ENCODE measurements at regions not wholly inside any gene's neighbourhood (a gene's known extent, or its start where the extent isn't known, plus 50 kb on each side); places are given as distances from the start of the nearest gene placed in this dataset.
A peak's percentile ranks its signal among the peaks of the same experiment; 100 is the strongest.

GRCh38 chr7:13231216-13231615, 543.8 kb downstream of the ARL4A start:
- DNase-seq (ENCODE audit: extremely low spot score), result no peak
- CTCF ChIA-PET, result no interaction called here
- no peak for TF ChIP-seq PKNOX1 (IDR thresholded peaks at IDR 0.05)
- TF ChIP-seq LEF1 (IDR thresholded peaks at IDR 0.05; ENCODE audit: borderline replicate concordance), result no peak
- TF ChIP-seq NFRKB (IDR thresholded peaks at IDR 0.05), result no peak
- no peak for TF ChIP-seq SUZ12 (IDR thresholded peaks at IDR 0.05)
- no peak for TF ChIP-seq FOXA1 (IDR thresholded peaks at IDR 0.05)
- TF ChIP-seq FOXM1 (IDR thresholded peaks at IDR 0.05; ENCODE audit: borderline replicate concordance), result no peak
- TF ChIP-seq L3MBTL2 (conservative IDR thresholded peaks at IDR 0.05), result no peak
- TF ChIP-seq ZNF384 (IDR thresholded peaks at IDR 0.05), result no peak
- no peak for TF ChIP-seq ARNT (IDR thresholded peaks at IDR 0.05)
- TF ChIP-seq FOXK2 (IDR thresholded peaks at IDR 0.05), result no peak
- no peak for TF ChIP-seq SP1 (IDR thresholded peaks at IDR 0.05)
- POLR2A ChIA-PET, result no interaction called here

DNA sequence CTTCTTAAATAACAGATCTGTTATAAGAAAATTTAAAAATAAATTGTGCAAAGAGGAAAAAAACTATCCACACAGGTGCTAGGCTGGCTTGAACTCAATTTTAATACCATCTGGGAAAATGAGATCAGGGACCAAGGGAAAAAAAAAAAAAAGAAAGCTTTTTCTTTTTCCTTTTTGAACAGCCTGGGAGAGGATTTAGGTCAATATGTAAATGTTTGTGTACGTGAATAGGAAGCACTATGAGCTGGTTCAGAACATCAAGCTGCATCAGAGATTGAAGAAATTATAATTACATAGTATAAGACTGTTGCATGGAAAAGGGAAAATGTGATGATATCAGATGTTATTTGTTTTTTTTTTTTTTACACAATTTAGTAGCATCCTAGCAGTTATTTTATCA, 548.0 kb downstream of the ARL4A start:
- TF ChIP-seq PKNOX1 (IDR thresholded peaks at IDR 0.05), result no peak
- DNase-seq (ENCODE audit: extremely low spot score), result no peak
- ChIA-PET CTCF (no interaction called here), POLR2A (no interaction called here)

DNA sequence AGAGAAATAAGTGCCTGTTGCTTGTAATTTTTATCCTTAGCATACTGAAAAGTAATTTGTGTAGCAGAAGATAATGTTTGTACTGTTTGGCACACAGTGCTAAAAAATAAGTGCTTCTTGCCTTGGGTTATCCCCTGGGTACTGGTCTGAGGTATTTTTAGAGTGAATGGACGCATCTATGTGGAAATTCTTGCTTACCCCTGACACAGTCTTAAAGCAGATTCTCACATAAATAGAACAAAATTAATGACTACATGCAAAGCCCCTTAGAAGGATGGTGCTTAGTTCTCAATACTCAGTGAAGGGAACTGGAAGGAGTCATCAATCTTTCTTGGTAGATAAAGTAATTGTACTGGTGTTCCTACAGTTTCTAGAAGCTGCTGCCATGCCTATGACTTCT, 548.6 kb downstream of the ARL4A start:
- CTCF ChIA-PET, result no interaction called here
- POLR2A ChIA-PET, result no interaction called here
- TF ChIP-seq FOXA1 (IDR thresholded peaks at IDR 0.05) (no peak), L3MBTL2 (conservative IDR thresholded peaks at IDR 0.05) (no peak), SUZ12 (IDR thresholded peaks at IDR 0.05) (no peak), LEF1 (IDR thresholded peaks at IDR 0.05; ENCODE audit: borderline replicate concordance) (no peak), PKNOX1 (IDR thresholded peaks at IDR 0.05) (no peak), ZNF384 (IDR thresholded peaks at IDR 0.05) (no peak), TARDBP (IDR thresholded peaks at IDR 0.05) (no peak), NFRKB (IDR thresholded peaks at IDR 0.05) (no peak), BHLHE40 (IDR thresholded peaks at IDR 0.05; ENCODE audit: borderline replicate concordance) (no peak), FOXK2 (IDR thresholded peaks at IDR 0.05) (no peak), FOXM1 (IDR thresholded peaks at IDR 0.05; ENCODE audit: borderline replicate concordance) (no peak)
- no peak for DNase-seq (ENCODE audit: extremely low spot score)

DNA sequence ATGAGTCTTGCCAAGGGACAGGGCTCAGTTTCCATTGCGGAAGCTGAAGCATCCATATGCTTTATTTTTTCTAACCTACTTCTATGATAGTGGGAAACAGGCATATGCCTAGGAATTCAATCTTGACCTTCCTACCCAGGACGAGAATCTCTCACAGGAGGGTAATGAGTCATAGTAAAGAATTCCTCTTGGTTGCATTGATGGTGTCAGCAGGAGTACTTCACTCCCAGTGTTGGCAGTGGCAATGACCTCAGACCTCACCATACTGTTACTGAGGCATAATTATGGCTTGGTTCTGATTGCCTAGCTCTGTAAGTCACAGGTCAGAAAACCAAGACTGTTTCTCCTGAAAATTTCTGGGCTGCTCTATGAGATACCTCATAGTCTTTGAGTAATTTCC, 552.9 kb downstream of the ARL4A start:
- TF ChIP-seq CTBP1 (IDR thresholded peaks at IDR 0.05; ENCODE audit: borderline replicate concordance) (no peak), FOXA1 (IDR thresholded peaks at IDR 0.05) (no peak)
- ChIA-PET POLR2A (no interaction called here), CTCF (no interaction called here)
- DNase-seq (ENCODE audit: extremely low spot score), result peak; percentile 10

- no peak for DNase-seq (ENCODE audit: extremely low spot score)
- TF ChIP-seq LEF1 (IDR thresholded peaks at IDR 0.05; ENCODE audit: borderline replicate concordance) (no peak), BHLHE40 (IDR thresholded peaks at IDR 0.05; ENCODE audit: borderline replicate concordance) (no peak), SUZ12 (IDR thresholded peaks at IDR 0.05) (no peak), SP1 (IDR thresholded peaks at IDR 0.05) (no peak), CTBP1 (IDR thresholded peaks at IDR 0.05; ENCODE audit: borderline replicate concordance) (no peak), ZNF384 (IDR thresholded peaks at IDR 0.05) (no peak), FOXM1 (IDR thresholded peaks at IDR 0.05; ENCODE audit: borderline replicate concordance) (no peak), L3MBTL2 (conservative IDR thresholded peaks at IDR 0.05) (no peak), ARNT (IDR thresholded peaks at IDR 0.05) (no peak), FOXA1 (IDR thresholded peaks at IDR 0.05) (no peak), PKNOX1 (IDR thresholded peaks at IDR 0.05) (no peak)
- CTCF ChIA-PET, result no interaction called here
- POLR2A ChIA-PET, result no interaction called here
Observed at GRCh38 chr7:13241416-13241815, 554.0 kb downstream of the ARL4A start.

GRCh38 chr7:13257661-13258060, 570.2 kb downstream of the ARL4A start:
- ChIA-PET CTCF (no interaction called here), POLR2A (no interaction called here)
- TF ChIP-seq NFRKB (IDR thresholded peaks at IDR 0.05) (no peak), LEF1 (IDR thresholded peaks at IDR 0.05; ENCODE audit: borderline replicate concordance) (no peak), HDGF (IDR thresholded peaks at IDR 0.05; ENCODE audit: borderline replicate concordance) (no peak), TARDBP (IDR thresholded peaks at IDR 0.05) (no peak), FOXA1 (IDR thresholded peaks at IDR 0.05) (no peak), BHLHE40 (IDR thresholded peaks at IDR 0.05; ENCODE audit: borderline replicate concordance) (no peak), FOXK2 (IDR thresholded peaks at IDR 0.05) (no peak), ELF4 (IDR thresholded peaks at IDR 0.05) (no peak), FOXM1 (IDR thresholded peaks at IDR 0.05; ENCODE audit: borderline replicate concordance) (no peak), SP1 (IDR thresholded peaks at IDR 0.05) (no peak), ARNT (IDR thresholded peaks at IDR 0.05) (no peak), SUZ12 (IDR thresholded peaks at IDR 0.05) (no peak), PKNOX1 (IDR thresholded peaks at IDR 0.05) (no peak), L3MBTL2 (conservative IDR thresholded peaks at IDR 0.05) (no peak), CTBP1 (IDR thresholded peaks at IDR 0.05; ENCODE audit: borderline replicate concordance) (no peak), ZNF384 (IDR thresholded peaks at IDR 0.05) (no peak)
- no peak for DNase-seq (ENCODE audit: extremely low spot score)

Measured in HEK293T (cell line).